Bronchial epithelial cell (primary cell): ENCODE measurements at regions not wholly inside any gene's neighbourhood (a gene's known extent, or its start where the extent isn't known, plus 50 kb on each side); places are given as distances from the start of the nearest gene placed in this dataset.

Experiments
- DNase-seq: peaks from one replicate; pipeline ENCODE4 v3.0.0-alpha.2; 2010; ENCODE audit warnings: low read depth
- FAIRE-seq: peaks from 2 replicates; lab custom pipeline; 2011; peaks lifted over from hg19 to GRCh38; lab: Jason Lieb, UNC
- H3K27me3 ChIP-seq: 2 replicates; pipeline ENCODE4 v1.5.1; 2011; ENCODE audit warnings: low read length; ENCODE audit not compliant: control insufficient read depth, insufficient read depth
- H3K36me3 ChIP-seq: 2 replicates; pipeline ENCODE4 v1.5.1; 2011; ENCODE audit warnings: low read length; ENCODE audit not compliant: control insufficient read depth, insufficient read depth
- H3K4me3 ChIP-seq: 2 replicates; pipeline ENCODE4 v1.5.1; 2011; ENCODE audit warnings: mild to moderate bottlenecking, low read depth, low read length, control low read depth
- CTCF ChIP-seq: IDR thresholded peaks from 2 replicates; pipeline ENCODE4 v1.5.1; 2011; ENCODE audit warnings: mild to moderate bottlenecking, moderate library complexity, low read length, control low read depth, inconsistent platforms; ENCODE audit not compliant: insufficient read depth, severe bottlenecking

- Histone ChIP-seq H3K36me3 (no peaks in the 10 kb centered on the region), H3K27me3 (peaks cover 3% of the 10 kb centered on the region), H3K4me3 (no peak overlapping the region)
- FAIRE-seq, result no peak
- no peak for DNase-seq
- TF ChIP-seq CTCF, result no peak
Measured at GRCh38 chr1:36709869-36710481, 227.3 kb upstream of the CSF3R start.

GRCh38 chr1:36708587-36708986, 225.9 kb upstream of the CSF3R start:
- no peak for DNase-seq
- no peak for TF ChIP-seq CTCF
- FAIRE-seq, result no peak
- Histone ChIP-seq H3K27me3 (peaks cover 3% of the 10 kb centered on the region), H3K4me3 (no peak overlapping the region), H3K36me3 (no peaks in the 10 kb centered on the region)

GRCh38 chr1:36707221-36707620, 224.5 kb upstream of the CSF3R start:
- FAIRE-seq, result no peak
- H3K36me3 ChIP-seq, result no peaks in the 10 kb centered on the region
- H3K27me3 ChIP-seq, result peaks cover 3% of the 10 kb centered on the region
- DNase-seq, result peak; percentile 5
- no peak overlapping the region for H3K4me3 ChIP-seq
- TF ChIP-seq CTCF, result no peak

- no peaks in the 10 kb centered on the region for H3K36me3 ChIP-seq
- DNase-seq (no peak), FAIRE-seq (no peak)
- no peak for TF ChIP-seq CTCF
- no peak overlapping the region for H3K4me3 ChIP-seq
- peaks cover 3% of the 10 kb centered on the region for H3K27me3 ChIP-seq
Measured at GRCh38 chr1:36706416-36706815, 223.7 kb upstream of the CSF3R start.

- no peak for TF ChIP-seq CTCF
- DNase-seq, result no peak
- no peak overlapping the region for H3K4me3 ChIP-seq
- H3K27me3 ChIP-seq, result peaks cover 3% of the 10 kb centered on the region
- no peak for FAIRE-seq
- no peaks in the 10 kb centered on the region for H3K36me3 ChIP-seq
Measured at GRCh38 chr1:36705629-36706028, 222.9 kb upstream of the CSF3R start.
